Right ventricle myocardium superior (tissue), 1 donor: ENCODE measurements at regions not wholly inside any gene's neighbourhood (a gene's known extent, or its start where the extent isn't known, plus 50 kb on each side); places are given as distances from the start of the nearest gene placed in this dataset.

Experiments
- ATAC-seq: fragments of 200-7000 bp; cut with Tn5 transposase; one replicate; pipeline ENCODE4 v1.9.1; 2020; ENCODE audit warnings: mild to moderate bottlenecking; ENCODE audit not compliant: poor library complexity
- DNase-seq: peaks from one replicate; pipeline ENCODE4 v3.0.0-alpha.2; 2020
- intact Hi-C: fragments of 100-400 bp; cut with DNase I; formaldehyde crosslinking; loops from one replicate; pipeline ENCODE4 v1.11.2; 2022
- donor health status: DM: no; HTN: yes; CAD: no; lungs with severe emphysema.

DNA sequence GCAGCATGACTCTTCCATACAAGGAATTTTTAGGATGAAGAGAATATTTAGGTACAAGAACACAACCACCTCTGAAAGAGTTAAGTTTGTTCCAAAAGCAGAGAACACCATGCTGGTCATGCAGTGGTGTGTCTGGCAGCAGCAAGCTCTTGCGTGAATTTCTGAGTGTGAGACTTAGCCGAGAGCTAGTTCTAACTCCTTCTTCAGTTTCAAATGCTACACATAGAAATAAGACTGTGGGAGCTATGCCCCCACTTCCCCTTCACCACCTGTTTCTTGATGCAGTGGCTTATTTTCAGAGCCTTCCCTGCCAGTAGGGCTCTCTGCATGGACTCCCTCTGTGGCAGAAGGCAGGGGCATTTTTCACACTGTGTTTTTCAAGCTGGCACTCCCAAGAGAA lies 122.9 kb upstream of the ZNF366 start:
- intact Hi-C loops: no loop called here
- no peak for ATAC-seq
- no peak for DNase-seq

DNA sequence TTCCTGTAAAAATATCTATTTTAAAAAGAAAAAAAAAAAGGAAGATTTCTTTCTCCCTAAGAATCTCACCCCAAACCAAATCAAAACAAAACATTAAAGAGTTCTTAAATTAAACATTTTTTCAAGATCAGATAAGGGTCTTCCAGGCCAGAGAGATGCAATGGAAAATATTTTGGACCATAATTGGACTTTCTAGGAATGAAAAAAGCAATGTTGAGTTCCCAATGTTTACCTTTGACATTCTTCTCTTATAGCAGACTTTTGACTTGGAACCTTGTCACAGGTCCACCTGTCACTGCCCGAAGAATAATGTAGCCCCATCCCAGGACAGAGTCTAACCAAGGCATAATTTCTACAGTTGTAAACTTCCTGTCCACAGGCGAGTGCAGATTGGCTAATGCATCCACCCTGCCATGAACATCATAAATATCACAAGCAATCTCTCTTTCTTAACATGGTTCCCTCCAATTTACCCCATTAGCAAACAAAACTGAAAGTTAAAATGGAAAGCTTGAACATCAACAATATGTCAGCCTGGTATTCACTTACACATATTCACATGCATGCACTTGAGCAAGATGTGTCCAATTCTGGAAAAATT lies 121.7 kb upstream of the ZNF366 start:
- DNase-seq (no peak), ATAC-seq (no peak)
- intact Hi-C loops: no loop called here

DNA sequence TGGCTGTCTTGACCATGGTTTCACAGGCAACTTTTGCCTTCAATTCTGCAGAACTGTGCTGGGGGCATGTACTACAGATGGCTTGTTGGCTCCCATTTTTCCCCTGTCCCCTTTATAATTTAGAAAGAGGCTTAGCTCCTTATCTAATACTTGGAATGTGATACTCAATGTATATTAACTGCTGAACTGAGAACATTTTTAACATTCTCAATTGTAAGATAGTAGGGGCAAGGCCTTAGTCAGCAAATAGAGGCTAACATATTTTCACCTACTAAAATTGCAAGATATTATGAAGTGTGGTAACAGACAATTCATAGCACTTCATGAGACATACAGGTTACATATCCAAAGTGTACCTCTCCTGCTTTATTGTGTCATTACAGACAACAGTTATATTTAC lies 118.1 kb upstream of the ZNF366 start:
- ATAC-seq: no peak
- intact Hi-C loops: no loop called here

DNA sequence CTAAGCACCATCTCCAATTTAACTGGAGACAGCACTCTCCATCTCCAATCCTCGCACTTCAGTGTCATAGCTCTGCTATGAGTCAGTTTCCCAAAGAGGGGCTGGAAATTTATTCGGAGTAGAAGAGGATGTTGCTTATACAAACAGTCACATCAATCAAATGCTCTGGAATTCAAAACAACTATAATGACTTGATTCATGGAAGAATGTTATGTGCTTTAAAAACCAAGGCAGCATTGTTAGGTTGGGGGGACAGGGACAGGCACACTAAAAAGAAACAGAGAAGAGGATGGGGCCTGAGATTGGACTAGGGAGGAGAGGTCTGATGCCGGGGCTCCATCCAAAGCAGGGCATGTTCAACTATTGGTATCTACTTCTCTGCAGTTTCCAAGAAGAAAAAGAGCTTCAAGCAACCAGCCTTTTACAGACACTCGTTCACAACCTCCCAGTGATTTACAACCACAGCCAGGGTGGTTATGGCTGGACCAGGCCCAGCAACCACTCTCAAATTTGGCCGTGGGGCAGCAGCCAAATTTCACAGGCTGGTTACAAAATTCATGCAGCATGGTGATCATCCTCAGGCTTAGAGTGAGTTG lies 117.5 kb upstream of the ZNF366 start:
- DNase-seq (no peak), ATAC-seq (peak; percentile 34)
- intact Hi-C loops: no loop called here

More for the DNA sequence above, 118.1 kb upstream of the ZNF366 start:
- DNase-seq: no peak

DNA sequence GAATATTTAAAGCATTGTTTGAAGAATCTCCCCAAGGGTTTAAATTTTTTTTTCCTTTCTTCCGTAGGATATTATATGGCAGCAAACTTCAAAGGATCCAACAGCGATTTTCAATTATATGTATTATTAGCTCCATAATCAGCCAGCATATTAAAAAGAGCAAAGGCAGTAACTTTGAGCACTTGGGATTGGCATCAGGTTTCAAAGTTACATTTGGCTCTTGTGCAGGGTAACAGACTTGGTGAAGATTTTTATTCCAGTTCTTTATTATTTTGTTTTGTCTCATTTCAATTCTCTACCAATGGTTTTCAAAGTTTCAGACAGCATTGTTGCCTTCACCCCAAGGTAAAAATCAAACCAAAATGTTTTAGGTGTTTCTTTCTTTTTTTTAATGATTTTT lies 116.7 kb upstream of the ZNF366 start:
- DNase-seq (no peak), ATAC-seq (no peak)
- intact Hi-C loops: no loop called here

DNA sequence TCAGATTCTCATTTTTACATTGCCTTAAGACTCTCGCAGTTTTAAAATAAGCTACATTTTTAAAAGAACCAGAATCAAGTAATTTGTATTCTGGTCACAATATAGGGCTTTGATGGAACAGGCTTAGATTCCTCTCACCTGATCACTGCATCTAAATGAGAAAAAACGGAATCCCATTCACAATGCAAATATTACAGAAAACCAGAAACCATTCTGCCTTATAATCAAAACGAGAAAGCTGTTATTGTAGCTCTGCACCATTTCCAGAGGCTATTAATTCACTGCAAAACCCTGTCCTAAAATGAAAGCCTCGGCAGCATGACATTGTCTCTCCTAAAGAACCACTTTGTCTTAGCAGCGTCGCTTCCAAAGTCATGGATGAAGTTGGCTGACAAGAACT lies 116.1 kb upstream of the ZNF366 start:
- ATAC-seq: no peak
- intact Hi-C loops: no loop called here
- DNase-seq: no peak

DNA sequence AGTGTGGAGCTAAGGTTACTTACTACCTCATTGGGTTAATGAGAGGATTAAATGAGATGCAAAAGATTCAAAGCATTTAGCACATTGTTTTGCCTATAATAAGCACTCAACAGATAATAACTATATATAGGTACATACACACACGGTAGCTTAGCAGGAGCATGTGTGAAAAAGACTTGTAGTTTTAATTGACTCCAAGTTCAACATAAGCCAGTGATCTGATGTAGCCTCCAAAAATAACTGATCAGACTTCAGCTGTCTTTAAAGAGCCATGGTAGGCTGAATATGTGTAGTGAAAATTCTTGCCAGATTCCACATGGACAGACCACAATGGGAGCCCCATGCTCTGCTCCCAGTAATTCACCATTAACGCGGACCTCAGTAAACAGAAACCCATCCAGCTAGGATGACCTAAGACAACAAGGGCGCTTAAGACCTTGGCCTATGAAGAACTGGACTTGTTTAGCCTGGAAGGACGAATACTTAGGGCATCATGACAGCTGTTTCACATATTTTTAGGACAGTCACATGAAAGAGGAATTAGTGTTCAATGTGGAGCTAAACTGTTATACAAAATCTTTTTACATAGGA lies 115.1 kb upstream of the ZNF366 start:
- no peak for DNase-seq
- ATAC-seq: no peak
- intact Hi-C loops: no loop called here

DNA sequence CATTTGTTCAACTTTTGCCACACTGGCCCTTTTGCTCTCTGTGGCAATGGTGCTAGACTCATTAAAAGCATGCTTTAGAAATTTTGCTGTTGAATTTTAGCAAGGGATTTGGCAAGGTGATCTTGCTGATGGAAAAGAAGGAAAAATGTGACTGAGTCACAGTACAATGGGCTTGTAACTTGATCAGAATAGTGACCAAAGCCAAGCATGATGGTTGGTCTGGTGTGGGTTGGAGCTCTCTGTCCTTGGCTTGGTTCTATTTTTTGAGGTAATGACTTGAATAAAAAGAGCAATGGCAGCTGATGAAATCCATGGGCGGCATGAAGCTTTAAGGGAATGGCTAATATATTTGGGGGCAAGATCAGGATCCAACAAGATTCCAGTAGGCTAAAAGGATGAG lies 114.4 kb upstream of the ZNF366 start:
- intact Hi-C loops: no loop called here
- no peak for ATAC-seq
- no peak for DNase-seq

DNA sequence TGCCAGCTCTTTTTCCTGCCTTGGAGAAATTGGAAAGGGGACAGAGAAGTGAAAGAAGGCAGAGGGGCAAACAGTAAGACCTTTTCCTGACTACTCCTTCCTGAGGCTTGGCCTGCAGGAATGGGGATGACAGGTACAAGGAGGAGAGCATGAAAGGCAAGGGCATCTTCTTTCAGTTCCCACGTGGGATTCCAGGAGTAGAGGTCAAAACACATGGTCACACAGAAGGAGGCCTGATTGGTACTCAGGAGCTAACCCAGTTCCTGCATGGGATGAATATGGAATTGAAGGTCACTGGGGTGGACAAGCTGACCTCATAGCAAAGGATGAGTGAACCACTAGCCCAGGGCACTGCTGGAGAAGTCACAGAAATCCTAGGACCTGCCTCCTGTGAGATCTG lies 112.5 kb upstream of the ZNF366 start:
- DNase-seq (no peak), ATAC-seq (no peak)
- intact Hi-C loops: no loop called here

DNA sequence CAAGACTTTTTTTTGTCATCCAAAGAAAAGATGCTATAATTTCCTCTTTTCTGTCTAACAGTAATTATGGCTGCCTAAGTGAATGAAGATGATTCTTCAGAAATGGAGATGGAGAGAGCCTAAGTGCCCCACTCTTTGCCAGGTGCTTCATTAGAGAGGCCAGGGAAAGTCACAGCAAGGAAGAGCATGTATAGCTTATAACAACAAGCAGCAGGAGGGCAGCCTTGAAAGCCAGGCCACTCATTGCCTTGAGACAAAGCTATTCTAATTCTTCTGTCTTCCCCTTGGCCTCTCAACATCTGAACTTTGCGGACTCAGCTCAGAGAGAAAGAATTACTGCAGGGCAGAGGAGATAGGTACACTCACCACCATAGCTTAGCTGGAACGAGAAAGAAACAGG lies 112.0 kb upstream of the ZNF366 start:
- no peak for DNase-seq
- no peak for ATAC-seq
- intact Hi-C loops: no loop called here

DNA sequence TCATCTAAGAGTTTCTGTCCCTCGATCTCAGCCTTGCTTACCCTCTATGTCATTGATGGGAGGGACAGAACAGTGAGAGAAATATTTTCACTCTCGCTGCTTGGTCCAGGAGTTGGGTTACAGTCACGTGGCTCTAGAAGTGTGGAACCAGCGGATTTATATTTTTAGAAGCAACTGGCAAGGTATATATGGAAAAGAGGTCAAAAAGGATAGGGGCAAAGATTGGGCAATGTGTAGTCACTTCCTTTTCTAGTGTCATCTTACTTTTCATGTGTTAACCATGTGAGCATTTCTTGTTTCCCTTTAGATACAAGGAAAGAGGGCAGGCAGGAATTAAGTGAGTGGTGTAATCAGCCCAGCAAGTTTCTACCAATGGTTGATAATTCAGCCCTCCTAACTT lies 111.5 kb upstream of the ZNF366 start:
- intact Hi-C loops: no loop called here
- DNase-seq (no peak), ATAC-seq (peak; percentile 31)

DNA sequence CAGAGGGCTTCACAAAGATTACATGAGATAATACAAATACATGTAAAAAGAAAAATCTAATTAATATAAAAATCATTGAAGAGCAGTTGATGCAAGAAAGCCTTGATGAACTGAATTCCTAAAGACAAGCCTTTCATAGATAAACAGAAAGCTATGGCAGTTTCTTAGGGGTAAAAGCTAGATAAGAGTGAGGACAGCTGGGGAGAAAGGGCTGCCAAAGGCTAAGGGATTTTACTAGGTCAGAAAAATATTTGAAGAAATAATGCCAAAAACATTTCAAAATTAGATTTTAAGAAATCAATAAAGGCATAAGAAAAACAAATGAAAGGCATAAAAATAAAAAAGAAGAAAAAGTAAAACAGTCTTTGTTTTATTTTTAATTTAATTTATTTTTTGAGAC lies 107.9 kb upstream of the ZNF366 start:
- ATAC-seq (no peak), DNase-seq (no peak)
- intact Hi-C loops: no loop called here

DNA sequence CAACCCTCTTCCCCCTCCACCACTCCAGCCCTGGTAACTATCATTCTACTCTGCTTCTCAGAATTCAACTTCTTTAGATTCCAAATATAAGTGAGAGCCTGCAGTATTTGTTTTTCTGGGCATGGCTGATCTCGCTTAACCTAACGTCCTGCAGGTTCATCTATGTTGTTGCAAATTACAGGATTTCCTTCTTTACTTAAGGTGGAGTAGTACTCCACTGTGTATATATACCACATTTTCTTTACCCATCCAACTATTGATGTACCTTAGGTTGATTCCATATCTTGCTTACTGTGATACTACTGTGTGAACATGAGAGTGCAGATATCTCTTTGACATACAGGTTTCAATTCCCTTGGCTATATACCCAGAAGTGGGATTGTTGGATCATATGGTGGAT lies 106.3 kb upstream of the ZNF366 start:
- intact Hi-C loops: loop anchor here (5.0 kb wide), 1 partner anchor 204 kb away; the partner anchor contains the start of gene TNPO1
- DNase-seq: no peak
- ATAC-seq: no peak

DNA sequence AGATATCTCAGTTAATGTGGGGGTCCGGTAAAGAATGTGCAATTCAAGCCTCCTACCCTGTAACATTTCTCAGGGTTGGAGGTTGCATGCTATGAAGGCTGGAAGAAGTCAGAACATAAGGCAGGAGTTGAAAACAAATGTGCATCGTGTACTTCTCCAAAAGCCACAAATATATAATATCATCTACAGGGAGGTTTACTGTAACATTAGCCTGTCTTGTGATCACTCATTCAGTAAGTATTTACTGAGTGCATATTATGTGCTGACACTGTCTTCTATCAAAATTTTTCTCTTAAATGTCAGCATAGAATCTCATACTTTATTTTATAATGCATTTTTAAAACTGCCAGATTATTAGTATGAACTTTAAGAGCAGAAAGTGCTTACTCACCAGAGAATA lies 105.6 kb upstream of the ZNF366 start:
- ATAC-seq: no peak
- intact Hi-C loops: loop anchor here (5.0 kb wide), 1 partner anchor 204 kb away; the partner anchor contains the start of gene TNPO1
- no peak for DNase-seq

DNA sequence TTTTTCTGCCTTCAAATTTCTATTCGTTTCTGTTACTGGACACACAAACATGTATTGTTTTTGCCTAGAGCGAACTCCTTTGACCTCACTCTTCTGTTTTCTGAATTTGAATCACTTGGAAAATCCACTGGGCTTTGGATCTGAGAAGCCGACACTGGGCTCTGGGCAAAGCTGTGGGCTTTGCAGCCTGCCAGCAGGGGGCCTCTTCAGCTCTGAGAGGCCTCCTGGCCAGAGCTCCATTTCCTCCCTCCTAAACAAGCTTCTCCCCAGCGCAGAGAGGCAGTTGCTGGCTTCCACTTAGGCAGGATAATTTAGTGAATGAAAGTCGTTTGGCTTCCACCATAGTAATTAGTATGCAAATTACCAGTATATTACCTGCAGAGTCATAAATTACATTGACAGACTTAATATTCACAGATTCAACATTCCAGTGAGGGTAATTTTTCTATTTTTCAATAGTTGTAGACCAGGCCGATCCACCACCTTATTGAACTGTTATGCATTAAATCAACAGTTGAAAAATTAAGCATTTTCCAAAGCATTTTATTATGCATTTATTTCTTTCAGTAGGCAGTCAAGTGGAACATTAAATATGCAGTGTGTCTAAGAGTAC lies 104.0 kb upstream of the ZNF366 start:
- ATAC-seq: peak; percentile 99
- intact Hi-C loops: loop anchor here (5.0 kb wide), 1 partner anchor 206 kb away; the partner anchor contains the start of gene TNPO1
- peak; percentile 84 for DNase-seq

DNA sequence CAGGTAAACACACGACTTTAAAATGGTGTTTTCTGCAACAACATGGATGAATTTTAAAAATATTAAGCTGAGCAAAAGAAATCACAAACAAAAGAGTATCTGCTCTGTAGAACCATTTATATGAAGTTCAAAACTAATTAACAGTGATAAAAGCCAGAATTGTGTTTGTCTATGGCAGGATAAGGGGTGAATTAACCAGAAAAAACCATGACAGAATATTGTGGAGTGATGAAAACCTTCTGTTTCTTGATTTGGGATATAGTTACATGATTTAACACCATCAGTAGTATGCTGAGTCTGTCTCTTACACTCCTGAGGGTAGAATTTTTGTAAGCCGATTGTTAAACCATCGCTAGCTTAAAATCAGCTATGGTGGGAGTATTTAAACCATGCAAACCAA lies 101.7 kb upstream of the ZNF366 start:
- no peak for ATAC-seq
- intact Hi-C loops: no loop called here
- no peak for DNase-seq

DNA sequence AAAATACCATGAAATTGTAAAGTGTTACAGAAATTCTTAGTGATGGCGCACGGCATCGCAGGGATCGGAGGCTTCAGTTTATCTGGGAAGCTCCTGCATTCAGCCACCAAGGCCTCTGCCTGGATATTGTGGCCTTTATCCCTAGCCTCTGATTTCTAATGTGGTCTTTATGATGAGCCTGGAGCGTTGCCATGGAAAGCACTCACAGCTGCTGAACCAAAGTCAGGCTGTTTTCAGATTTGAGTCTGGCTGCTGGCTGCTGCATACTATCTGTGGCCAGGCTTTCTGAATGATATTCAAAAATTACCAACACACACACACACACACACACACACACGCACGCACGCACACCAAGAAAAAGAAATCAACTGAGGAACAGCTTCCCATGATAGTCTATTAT lies 101.1 kb upstream of the ZNF366 start:
- DNase-seq (no peak), ATAC-seq (no peak)
- intact Hi-C loops: no loop called here

DNA sequence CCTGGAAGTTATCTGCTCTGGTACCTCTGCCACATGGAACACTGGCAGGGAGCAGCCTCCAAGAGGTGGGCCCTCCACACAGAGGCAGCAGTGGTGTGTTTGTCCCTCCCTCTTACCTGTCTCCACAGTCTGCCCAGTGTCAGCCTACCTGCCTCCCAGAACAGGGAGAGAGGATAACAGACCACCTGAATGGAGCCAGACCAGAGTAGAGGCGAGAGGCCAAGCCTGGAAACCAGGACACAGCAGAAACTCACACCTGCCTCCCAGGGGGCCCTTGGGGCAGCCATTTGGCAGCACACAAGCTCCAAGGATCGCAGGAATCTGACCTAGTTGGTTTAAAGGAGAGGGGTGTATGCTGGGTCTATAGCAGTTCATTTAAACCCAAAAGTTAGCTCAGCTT lies 100.2 kb upstream of the ZNF366 start:
- DNase-seq: no peak
- intact Hi-C loops: no loop called here
- no peak for ATAC-seq

DNA sequence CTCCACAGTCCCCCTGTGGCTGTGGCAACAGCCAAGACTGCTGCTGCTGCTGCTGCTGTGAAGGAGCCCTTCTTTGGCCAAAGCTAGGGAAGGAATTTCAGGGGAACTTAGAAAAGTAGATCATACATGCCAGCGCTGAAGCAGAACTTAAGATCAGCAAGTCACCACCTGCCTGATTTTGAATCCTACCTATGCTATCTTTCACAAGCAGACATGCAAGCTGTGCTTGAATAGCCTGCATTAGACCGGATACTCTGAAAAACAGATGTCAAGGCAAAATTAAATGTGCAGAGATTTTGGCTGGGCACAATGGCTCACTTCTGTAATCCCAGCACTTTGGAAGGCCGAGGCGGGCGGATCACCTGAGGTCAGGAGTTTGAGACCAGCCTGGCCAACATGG lies 99.3 kb upstream of the ZNF366 start:
- intact Hi-C loops: no loop called here
- ATAC-seq: no peak
- DNase-seq: no peak

DNA sequence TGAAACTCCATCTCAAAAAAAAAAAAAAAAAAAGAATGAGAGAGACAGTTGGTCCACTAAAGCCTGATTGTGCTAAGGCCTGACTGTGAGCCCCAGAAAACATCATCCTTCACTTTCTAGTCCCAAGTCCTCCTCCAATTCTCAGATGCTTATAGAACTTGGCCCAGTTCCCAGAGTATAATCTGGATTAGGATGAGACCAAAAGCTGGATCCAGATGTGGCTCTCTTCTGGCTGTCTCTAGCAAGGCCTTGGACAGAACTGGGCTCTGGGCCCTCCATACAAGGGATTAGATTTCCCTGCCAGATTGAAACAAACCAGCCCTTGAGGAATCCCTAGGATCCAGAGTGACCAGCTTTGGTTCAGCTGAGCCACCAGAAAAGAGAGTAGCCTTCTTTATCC lies 98.4 kb upstream of the ZNF366 start:
- intact Hi-C loops: no loop called here
- DNase-seq (no peak), ATAC-seq (no peak)
